DOHH2 (cell line): ENCODE measurements at regions not wholly inside any gene's neighbourhood (a gene's known extent, or its start where the extent isn't known, plus 50 kb on each side); places are given as distances from the start of the nearest gene placed in this dataset.

Source experiments
- H3F3A ChIP-seq: fragments of 200-600 bp; sonication (generic), shearing (Covaris generic); 2 replicates; pipeline ENCODE4 v1.6.0; 2016; ENCODE audit warnings: antibody characterized with exemption, mild to moderate bottlenecking; ENCODE audit not compliant: control insufficient read depth, insufficient read depth
- H3K27ac ChIP-seq: fragments of 200-600 bp; sonication (generic); 2 replicates; pipeline ENCODE4 v1.5.1; 2014; ENCODE audit warnings: low read depth, mild to moderate bottlenecking, low read length, moderate library complexity
- H3K27me3 ChIP-seq: fragments of 200-600 bp; sonication (generic); 2 replicates; pipeline ENCODE4 v1.6.1; 2014; ENCODE audit warnings: mild to moderate bottlenecking, low read length, mixed read lengths; ENCODE audit not compliant: control insufficient read depth
- H3K36me3 ChIP-seq: fragments of 200-600 bp; sonication (generic); 2 replicates; pipeline ENCODE4 v1.6.1; 2014; ENCODE audit warnings: mild to moderate bottlenecking, low read length, moderate library complexity, mixed read lengths; ENCODE audit not compliant: control insufficient read depth
- H3K4me1 ChIP-seq: fragments of 200-600 bp; sonication (generic); 2 replicates; pipeline ENCODE4 v1.6.1; 2014; ENCODE audit warnings: mild to moderate bottlenecking, low read length, mixed read lengths; ENCODE audit not compliant: control insufficient read depth
- H3K4me2 ChIP-seq: fragments of 200-600 bp; sonication (generic); 2 replicates; pipeline ENCODE4 v1.6.0; 2014; ENCODE audit warnings: mild to moderate bottlenecking, low read length, moderate library complexity
- H3K4me3 ChIP-seq: fragments of 200-600 bp; sonication (generic); 2 replicates; pipeline ENCODE4 v1.5.1; 2014; ENCODE audit warnings: mild to moderate bottlenecking, low read length, mixed read lengths
- H3K79me2 ChIP-seq: fragments of 200-600 bp; sonication (generic); 2 replicates; pipeline ENCODE4 v1.6.1; 2014; ENCODE audit warnings: mild to moderate bottlenecking, low read length, mixed read lengths; ENCODE audit not compliant: control insufficient read depth
- H3K9me2 ChIP-seq: fragments of 200-600 bp; sonication (generic); replicated peaks from 2 replicates; pipeline ENCODE4 v1.6.1; 2014; ENCODE audit warnings: mild to moderate bottlenecking, low read length, mixed read lengths; ENCODE audit not compliant: control insufficient read depth
- H3K9me3 ChIP-seq: fragments of 200-600 bp; sonication (generic); 2 replicates; pipeline ENCODE4 v1.6.1; 2014; ENCODE audit warnings: antibody characterized with exemption, low read length, mixed read lengths; ENCODE audit not compliant: control insufficient read depth, insufficient read depth
- H4K20me1 ChIP-seq: fragments of 200-600 bp; sonication (generic); 2 replicates; pipeline ENCODE4 v1.6.0; 2014; ENCODE audit warnings: low read depth, mild to moderate bottlenecking, antibody characterized with exemption, low read length, moderate library complexity; ENCODE audit not compliant: control insufficient read depth, insufficient read depth
- EZH2phosphoT487 ChIP-seq: fragments of 200-600 bp; sonication (generic); IDR thresholded peaks from 2 replicates; pipeline ENCODE4 v1.6.1; 2017; ENCODE audit warnings: borderline replicate concordance, mild to moderate bottlenecking, antibody characterized with exemption, low read length, moderate library complexity, mixed read lengths
- TF ChIP-seq, protein P1 (sequence below): fragments of 200-600 bp; sonication (generic); IDR thresholded peaks from one replicate; pipeline ENCODE4 v1.5.1; 2014; ENCODE audit warnings: antibody characterized with exemption, mild to moderate bottlenecking, low read depth, low read length; ENCODE audit not compliant: poor library complexity, severe bottlenecking

DNA sequence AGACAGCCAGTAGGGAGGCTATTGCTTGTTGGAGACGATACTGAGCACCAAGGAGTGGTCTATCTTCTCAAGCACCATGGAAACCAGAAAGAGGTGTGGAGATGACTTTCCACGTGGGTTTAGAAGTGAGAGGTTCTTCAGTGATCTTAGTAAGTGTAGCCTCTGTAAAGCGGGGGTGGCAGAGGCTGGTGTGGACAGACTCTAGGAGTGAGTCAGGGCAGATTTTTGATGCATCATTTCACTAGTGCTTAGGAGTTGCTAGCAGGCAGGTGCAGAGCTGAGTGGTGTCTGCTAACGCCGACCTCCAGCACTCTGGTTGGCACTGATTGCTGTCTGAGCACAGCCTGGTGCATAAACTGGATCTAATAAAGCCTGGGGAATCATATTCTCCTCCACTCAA lies 78.4 kb upstream of the ADO start:
- Histone ChIP-seq H3K4me1 (no peaks in the 10 kb centered on the region), H3K4me3 (no peak overlapping the region), H3K4me2 (no peak overlapping the region), H3K9me3 (no peaks in the 10 kb centered on the region), H4K20me1 (no peaks in the 10 kb centered on the region), H3K27me3 (no peaks in the 10 kb centered on the region), H3K79me2 (no peaks in the 10 kb centered on the region), H3F3A (no peaks in the 10 kb centered on the region), H3K9me2 (no peaks in the 10 kb centered on the region), H3K27ac (no peak overlapping the region), H3K36me3 (no peaks in the 10 kb centered on the region)
- no peak for TF ChIP-seq EZH2phosphoT487
- TF ChIP-seq, protein P1, sequence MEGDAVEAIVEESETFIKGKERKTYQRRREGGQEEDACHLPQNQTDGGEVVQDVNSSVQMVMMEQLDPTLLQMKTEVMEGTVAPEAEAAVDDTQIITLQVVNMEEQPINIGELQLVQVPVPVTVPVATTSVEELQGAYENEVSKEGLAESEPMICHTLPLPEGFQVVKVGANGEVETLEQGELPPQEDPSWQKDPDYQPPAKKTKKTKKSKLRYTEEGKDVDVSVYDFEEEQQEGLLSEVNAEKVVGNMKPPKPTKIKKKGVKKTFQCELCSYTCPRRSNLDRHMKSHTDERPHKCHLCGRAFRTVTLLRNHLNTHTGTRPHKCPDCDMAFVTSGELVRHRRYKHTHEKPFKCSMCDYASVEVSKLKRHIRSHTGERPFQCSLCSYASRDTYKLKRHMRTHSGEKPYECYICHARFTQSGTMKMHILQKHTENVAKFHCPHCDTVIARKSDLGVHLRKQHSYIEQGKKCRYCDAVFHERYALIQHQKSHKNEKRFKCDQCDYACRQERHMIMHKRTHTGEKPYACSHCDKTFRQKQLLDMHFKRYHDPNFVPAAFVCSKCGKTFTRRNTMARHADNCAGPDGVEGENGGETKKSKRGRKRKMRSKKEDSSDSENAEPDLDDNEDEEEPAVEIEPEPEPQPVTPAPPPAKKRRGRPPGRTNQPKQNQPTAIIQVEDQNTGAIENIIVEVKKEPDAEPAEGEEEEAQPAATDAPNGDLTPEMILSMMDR, result no peak

DNA sequence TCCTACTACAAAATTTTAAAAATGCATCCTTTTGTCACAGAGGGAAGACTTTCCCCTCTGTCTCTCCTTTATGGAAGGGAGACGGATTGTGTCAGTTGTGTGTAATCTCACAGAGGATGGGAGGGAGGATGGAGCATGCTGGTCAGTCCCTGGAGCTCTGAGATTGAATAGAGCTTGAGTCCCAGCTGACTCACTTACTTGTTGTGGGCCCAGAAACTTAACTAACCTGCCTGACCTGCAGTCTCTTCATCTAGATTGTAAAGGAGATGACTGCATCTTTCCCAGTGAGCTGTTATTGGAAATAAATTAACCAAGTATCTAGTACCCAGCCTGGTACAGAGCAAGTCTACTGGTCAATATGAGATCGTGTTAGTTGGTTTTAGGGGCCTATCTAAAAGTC lies 77.9 kb upstream of the ADO start:
- Histone ChIP-seq H3K4me3 (no peak overlapping the region), H3K27me3 (no peaks in the 10 kb centered on the region), H3K9me2 (no peaks in the 10 kb centered on the region), H3K4me2 (no peak overlapping the region), H3F3A (no peaks in the 10 kb centered on the region), H3K79me2 (no peaks in the 10 kb centered on the region), H3K4me1 (no peaks in the 10 kb centered on the region), H3K9me3 (no peaks in the 10 kb centered on the region), H3K36me3 (no peaks in the 10 kb centered on the region), H3K27ac (no peak overlapping the region), H4K20me1 (no peaks in the 10 kb centered on the region)
- TF ChIP-seq, protein P1, result no peak
- no peak for TF ChIP-seq EZH2phosphoT487

DNA sequence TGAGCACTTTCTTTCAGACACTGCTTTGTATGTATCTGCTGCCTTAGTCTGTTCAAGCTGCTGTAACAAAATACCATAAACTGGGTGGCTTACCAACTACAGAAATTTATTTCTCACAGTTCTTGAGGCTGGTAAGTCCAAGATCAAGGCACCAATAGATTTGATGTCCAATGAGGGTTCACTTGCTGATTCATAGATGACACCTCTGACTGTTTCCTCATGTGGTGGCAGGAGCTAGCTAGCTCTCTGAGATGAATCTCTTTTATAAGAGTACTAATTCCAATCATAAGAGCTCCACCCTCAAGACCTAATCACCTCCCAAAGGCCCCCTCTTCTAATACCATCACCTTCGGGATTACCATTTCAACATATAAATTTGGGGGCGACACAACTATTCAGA lies 76.6 kb upstream of the ADO start:
- Histone ChIP-seq H3K9me3 (no peaks in the 10 kb centered on the region), H3K27ac (no peak overlapping the region), H3K4me3 (no peak overlapping the region), H3K27me3 (no peaks in the 10 kb centered on the region), H3K9me2 (no peaks in the 10 kb centered on the region), H3K36me3 (no peaks in the 10 kb centered on the region), H3K79me2 (no peaks in the 10 kb centered on the region), H3K4me1 (peaks cover 6% of the 10 kb centered on the region), H3K4me2 (no peak overlapping the region), H3F3A (no peaks in the 10 kb centered on the region), H4K20me1 (no peaks in the 10 kb centered on the region)
- no peak for TF ChIP-seq EZH2phosphoT487
- TF ChIP-seq, protein P1, result no peak

DNA sequence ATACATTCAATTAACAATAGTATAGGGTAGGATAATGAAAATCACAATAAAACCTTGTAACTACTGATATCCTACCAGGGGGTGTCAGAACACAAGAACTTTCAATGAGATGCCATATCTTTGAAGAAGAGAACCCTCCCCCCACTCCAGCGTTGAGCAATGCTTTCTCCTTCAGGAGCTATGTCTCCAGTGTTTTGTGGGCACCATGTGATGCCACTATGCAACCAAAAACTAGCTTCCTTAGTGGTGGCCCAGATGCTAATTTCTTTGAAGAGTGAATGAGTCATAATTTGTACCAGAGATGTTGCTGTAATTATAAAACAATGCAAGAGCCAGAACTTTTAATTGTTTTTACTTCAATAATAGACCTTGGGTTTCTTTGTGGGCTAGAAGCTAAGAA lies 76.0 kb upstream of the ADO start:
- Histone ChIP-seq H3K79me2 (no peaks in the 10 kb centered on the region), H3K9me2 (no peaks in the 10 kb centered on the region), H3K36me3 (no peaks in the 10 kb centered on the region), H3K4me1 (peaks cover 12% of the 10 kb centered on the region), H3K4me2 (no peak overlapping the region), H3K27me3 (no peaks in the 10 kb centered on the region), H4K20me1 (no peaks in the 10 kb centered on the region), H3K9me3 (no peaks in the 10 kb centered on the region), H3K4me3 (no peak overlapping the region), H3K27ac (no peak overlapping the region), H3F3A (no peaks in the 10 kb centered on the region)
- no peak for TF ChIP-seq EZH2phosphoT487
- TF ChIP-seq, protein P1, result no peak
